Transverse colon (tissue), 4 donors: ENCODE measurements at regions not wholly inside any gene's neighbourhood (a gene's known extent, or its start where the extent isn't known, plus 50 kb on each side); places are given as distances from the start of the nearest gene placed in this dataset.

Source experiments
- CTCF ChIP-seq, 5 experiments: fragments of 200-600 bp in 3 of 5; fragments of 450-650 bp in 2 of 5; sonication (generic) in 3 of 5; IDR thresholded peaks; 1 replicate in 2 of 5; 2 replicates in 3 of 5; pipeline ENCODE4 v1.5.1; 2016 to 2017; ENCODE audit warnings: antibody characterized with exemption in 5 of 5, inconsistent platforms in 3 of 5, mild to moderate bottlenecking in 2 of 5, moderate library complexity in 1 of 5
- POLR2AphosphoS5 ChIP-seq, 3 donors: sonication (generic); formaldehyde crosslinking; IDR thresholded peaks; one replicate each; pipeline ENCODE4 v1.6.1; 2016; ENCODE audit warnings: antibody characterized with exemption in 3 of 3

GRCh38 chr14:98411154-98411553, 860.8 kb downstream of the BCL11B start:
- no peak for TF ChIP-seq POLR2AphosphoS5 (IDR thresholded peaks at IDR 0.05)
- TF ChIP-seq CTCF (IDR thresholded peaks at IDR 0.05): no peak
